ENCODE measurements at regions not wholly inside any gene's neighbourhood (a gene's known extent, or its start where the extent isn't known, plus 50 kb on each side); places are given as distances from the start of the nearest gene placed in this dataset.

DNA sequence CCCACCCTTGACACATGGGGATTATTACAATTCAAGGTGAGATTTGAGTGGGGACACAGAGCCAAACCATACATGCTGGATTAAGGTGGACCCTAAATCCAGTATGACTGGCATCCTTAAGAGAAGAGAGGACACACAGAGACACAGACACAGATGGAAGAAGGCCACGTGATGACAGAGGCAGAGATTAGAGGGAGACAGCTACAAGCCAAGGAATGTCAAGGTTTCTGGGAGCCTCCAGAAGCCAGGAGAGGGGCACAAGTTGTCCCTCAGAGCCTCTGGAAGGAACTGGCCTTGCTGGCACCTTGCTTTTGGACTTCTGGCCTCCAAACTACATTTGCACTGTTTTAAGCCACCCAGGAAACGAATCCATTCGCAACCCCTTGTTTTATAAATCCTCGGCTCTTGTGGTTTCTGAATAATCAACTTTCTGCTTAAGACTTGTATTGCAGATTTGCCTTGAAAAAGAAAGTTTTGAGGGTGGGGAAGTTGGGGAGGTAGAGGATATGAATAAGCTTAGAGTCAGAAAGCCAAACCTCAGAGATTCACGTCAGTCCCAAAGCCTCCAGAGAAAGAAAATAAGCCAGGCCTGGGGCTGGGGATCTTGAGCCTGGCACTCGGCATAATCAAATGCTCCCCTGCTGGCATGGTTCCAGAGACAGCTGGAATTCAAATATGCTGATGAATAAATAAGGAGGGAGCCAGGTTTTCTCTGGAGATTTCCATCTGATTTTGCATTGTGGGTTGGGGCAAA lies 224.2 kb upstream of the PWP1 start:
- H3K9me3 ChIP-seq (ENCODE audit: control insufficient read depth, insufficient read depth, low read length) = no peaks in the 10 kb centered on the region
- H3K27me3 ChIP-seq (ENCODE audit: control insufficient read depth, insufficient read depth, low read length) = no peaks in the 10 kb centered on the region
- peaks cover 15% of the 10 kb centered on the region for H3K4me1 ChIP-seq (ENCODE audit: control insufficient read depth, insufficient read depth, low read length)
- no peaks in the 10 kb centered on the region for H3K36me3 ChIP-seq (ENCODE audit: control insufficient read depth, insufficient read depth, low read length)
- H3K27ac ChIP-seq (ENCODE audit: low read depth, low read length) = no peak overlapping the region
- DNase-seq (ENCODE audit: low read depth in 4 of 6, low spot score in 6 of 6) = peak in 2 of 6 donors; percentile 56 to 67
- WGBS (ENCODE audit: insufficient coverage) = 45% methylated on average over 3 of the region's 6 CpGs
- no peak overlapping the region for H3K4me3 ChIP-seq (ENCODE audit: low read depth, low read length)

DNA sequence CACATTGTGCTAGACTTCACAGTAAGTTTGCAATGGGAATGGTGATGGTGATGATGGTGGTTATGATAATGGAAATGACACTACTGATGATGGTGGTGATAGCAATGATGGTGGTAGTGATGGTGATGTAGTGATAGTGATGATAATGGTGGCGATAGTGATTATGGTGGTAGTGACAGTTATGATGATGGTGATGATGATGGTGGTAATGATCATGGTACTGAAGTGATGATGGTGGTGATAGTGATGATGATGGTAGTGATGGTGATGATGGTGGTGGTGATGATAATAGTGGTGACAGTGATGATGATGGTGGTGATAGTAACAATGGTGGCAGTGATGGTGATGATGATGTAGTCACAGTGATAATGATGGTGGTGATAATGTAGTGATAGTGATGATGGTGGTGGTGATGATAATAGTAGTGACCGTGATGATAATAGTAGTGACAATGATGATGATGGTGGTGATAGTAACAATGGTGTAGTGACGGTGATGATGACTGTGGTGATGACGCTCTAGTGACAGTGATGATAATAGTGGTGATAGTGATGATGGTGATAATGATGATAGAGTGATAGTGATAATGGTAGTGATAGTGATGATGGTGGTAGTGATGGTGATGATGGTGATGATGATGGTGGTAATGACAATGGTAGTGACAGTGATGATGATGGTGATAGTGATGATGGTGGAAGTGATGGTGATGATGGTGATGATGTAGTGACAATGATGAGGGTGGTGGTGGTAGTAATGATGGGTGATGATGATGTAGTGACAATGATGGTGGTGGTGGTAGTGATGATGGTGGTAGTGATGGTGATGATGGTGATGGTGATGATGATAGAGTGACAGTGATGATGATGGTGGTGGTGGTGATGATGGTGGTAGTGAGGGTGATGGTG lies 222.9 kb upstream of the PWP1 start:
- Histone ChIP-seq H3K4me3 (ENCODE audit: low read depth, low read length) (no peak overlapping the region), H3K36me3 (ENCODE audit: control insufficient read depth, insufficient read depth, low read length) (no peaks in the 10 kb centered on the region), H3K4me1 (ENCODE audit: control insufficient read depth, insufficient read depth, low read length) (peaks cover 14% of the 10 kb centered on the region), H3K9me3 (ENCODE audit: control insufficient read depth, insufficient read depth, low read length) (no peaks in the 10 kb centered on the region), H3K27me3 (ENCODE audit: control insufficient read depth, insufficient read depth, low read length) (no peaks in the 10 kb centered on the region), H3K27ac (ENCODE audit: low read depth, low read length) (no peak overlapping the region)
- no peak for DNase-seq (ENCODE audit: low read depth in 4 of 6, low spot score in 6 of 6)
- WGBS (ENCODE audit: insufficient coverage) = 95% methylated on average over 4 of the region's 4 CpGs

DNA sequence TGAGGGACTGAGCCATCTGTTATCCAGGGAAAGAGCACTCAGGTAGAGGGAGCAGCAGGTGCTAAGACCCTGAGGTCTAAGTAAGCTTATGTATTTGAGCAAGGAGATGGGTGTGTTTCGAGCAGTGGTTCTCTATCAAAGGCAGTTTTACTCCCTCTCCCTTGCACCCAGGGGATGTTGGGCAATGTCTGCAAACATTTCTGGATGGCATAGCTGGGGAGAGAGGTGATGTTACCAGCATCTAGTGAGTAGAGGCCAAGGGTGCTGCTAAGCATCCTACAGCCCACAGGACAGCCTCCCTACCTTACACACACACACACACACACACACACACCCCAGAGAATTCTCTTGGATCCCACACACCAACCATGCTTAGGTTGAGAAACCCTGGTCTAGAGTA lies 221.0 kb upstream of the PWP1 start:
- no peak for DNase-seq (ENCODE audit: low read depth in 4 of 6, low spot score in 6 of 6)
- H3K27ac ChIP-seq (ENCODE audit: low read depth, low read length) = no peak overlapping the region
- no CpG with 5 or more reads among the region's 1 CpG for WGBS (ENCODE audit: insufficient coverage)
- no peaks in the 10 kb centered on the region for H3K9me3 ChIP-seq (ENCODE audit: control insufficient read depth, insufficient read depth, low read length)
- H3K4me1 ChIP-seq (ENCODE audit: control insufficient read depth, insufficient read depth, low read length) = peaks cover 12% of the 10 kb centered on the region
- H3K36me3 ChIP-seq (ENCODE audit: control insufficient read depth, insufficient read depth, low read length) = no peaks in the 10 kb centered on the region
- no peaks in the 10 kb centered on the region for H3K27me3 ChIP-seq (ENCODE audit: control insufficient read depth, insufficient read depth, low read length)
- H3K4me3 ChIP-seq (ENCODE audit: low read depth, low read length) = no peak overlapping the region

DNA sequence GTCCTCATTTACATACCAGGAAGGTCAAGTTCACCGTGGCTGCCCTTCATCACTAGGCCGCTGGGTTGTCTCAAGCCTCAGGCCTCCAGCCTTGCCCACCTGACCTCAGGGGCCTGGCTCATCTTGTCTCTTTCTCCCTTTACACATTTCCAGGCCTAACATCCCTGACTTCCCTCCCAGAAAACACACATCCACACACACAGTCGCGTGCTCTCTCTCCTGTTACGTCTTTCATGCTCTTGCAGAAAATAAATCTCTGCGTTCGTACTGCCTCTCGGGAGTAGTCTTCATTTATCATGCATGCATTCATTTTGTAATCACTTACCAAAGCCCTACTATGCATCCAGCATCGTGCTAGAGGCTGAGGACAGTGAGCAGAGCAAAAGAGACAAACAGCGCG lies 220.0 kb upstream of the PWP1 start:
- Histone ChIP-seq H3K9me3 (ENCODE audit: control insufficient read depth, insufficient read depth, low read length) (no peaks in the 10 kb centered on the region), H3K4me1 (ENCODE audit: control insufficient read depth, insufficient read depth, low read length) (peaks cover 16% of the 10 kb centered on the region), H3K4me3 (ENCODE audit: low read depth, low read length) (no peak overlapping the region), H3K27me3 (ENCODE audit: control insufficient read depth, insufficient read depth, low read length) (no peaks in the 10 kb centered on the region), H3K36me3 (ENCODE audit: control insufficient read depth, insufficient read depth, low read length) (no peaks in the 10 kb centered on the region), H3K27ac (ENCODE audit: low read depth, low read length) (no peak overlapping the region)
- DNase-seq (ENCODE audit: low read depth in 4 of 6, low spot score in 6 of 6) = peak in 1 of 6 donors; percentile 71
- WGBS (ENCODE audit: insufficient coverage) = 64% methylated on average over 8 of the region's 11 CpGs

DNA sequence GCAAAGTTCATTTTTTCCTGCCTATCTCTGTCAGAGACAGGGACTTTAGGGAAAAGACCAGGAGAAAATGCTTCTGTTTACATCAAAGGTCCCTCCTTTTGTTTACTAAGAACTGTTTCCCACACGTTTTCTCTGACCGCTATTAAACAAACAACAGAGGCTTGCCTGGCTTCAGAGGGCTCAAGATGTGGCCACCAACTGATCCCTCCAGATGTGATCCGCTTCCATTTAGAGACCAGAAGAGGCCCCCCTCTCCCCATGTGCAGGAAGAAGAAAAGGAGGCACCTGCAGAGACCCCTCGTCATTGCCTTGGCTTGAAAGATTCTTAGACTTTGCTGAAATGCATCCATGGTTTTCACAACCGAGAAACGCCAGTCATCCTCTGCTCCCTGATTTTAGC lies 217.9 kb upstream of the PWP1 start:
- peaks cover 17% of the 10 kb centered on the region for H3K4me1 ChIP-seq (ENCODE audit: control insufficient read depth, insufficient read depth, low read length)
- no peaks in the 10 kb centered on the region for H3K36me3 ChIP-seq (ENCODE audit: control insufficient read depth, insufficient read depth, low read length)
- no peaks in the 10 kb centered on the region for H3K9me3 ChIP-seq (ENCODE audit: control insufficient read depth, insufficient read depth, low read length)
- peaks cover 3% of the 10 kb centered on the region for H3K27me3 ChIP-seq (ENCODE audit: control insufficient read depth, insufficient read depth, low read length)
- H3K27ac ChIP-seq (ENCODE audit: low read depth, low read length) = no peak overlapping the region
- H3K4me3 ChIP-seq (ENCODE audit: low read depth, low read length) = no peak overlapping the region
- DNase-seq (ENCODE audit: low read depth in 4 of 6, low spot score in 6 of 6) = peak in 1 of 6 donors; percentile 23
- WGBS (ENCODE audit: insufficient coverage) = 37% methylated on average over 6 of the region's 6 CpGs

DNA sequence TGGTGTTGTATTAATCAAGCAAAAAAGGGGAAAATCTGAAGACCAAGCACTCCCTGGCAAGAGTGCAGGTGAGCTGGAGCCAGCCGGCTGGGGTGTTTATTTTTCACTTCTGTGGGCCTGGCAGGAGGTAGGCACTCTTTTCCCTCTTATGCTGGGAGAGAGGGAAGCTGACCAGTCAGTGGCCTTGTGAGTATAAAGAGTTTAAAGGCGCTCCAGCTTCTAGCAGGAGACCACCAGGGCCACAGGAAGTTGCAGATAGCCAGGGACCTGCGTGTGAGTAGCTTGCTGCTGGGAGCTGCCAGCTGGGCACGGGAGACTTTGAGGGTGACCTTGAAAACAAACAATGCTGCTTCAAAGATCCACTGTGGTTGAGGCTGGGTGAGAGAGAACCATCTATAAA lies 217.4 kb upstream of the PWP1 start:
- peak in 1 of 6 donors; percentile 11 for DNase-seq (ENCODE audit: low read depth in 4 of 6, low spot score in 6 of 6)
- peaks cover 17% of the 10 kb centered on the region for H3K4me1 ChIP-seq (ENCODE audit: control insufficient read depth, insufficient read depth, low read length)
- H3K27ac ChIP-seq (ENCODE audit: low read depth, low read length) = no peak overlapping the region
- peaks cover 3% of the 10 kb centered on the region for H3K27me3 ChIP-seq (ENCODE audit: control insufficient read depth, insufficient read depth, low read length)
- WGBS (ENCODE audit: insufficient coverage) = 14% methylated on average over 4 of the region's 4 CpGs
- H3K4me3 ChIP-seq (ENCODE audit: low read depth, low read length) = no peak overlapping the region
- no peaks in the 10 kb centered on the region for H3K36me3 ChIP-seq (ENCODE audit: control insufficient read depth, insufficient read depth, low read length)
- no peaks in the 10 kb centered on the region for H3K9me3 ChIP-seq (ENCODE audit: control insufficient read depth, insufficient read depth, low read length)

DNA sequence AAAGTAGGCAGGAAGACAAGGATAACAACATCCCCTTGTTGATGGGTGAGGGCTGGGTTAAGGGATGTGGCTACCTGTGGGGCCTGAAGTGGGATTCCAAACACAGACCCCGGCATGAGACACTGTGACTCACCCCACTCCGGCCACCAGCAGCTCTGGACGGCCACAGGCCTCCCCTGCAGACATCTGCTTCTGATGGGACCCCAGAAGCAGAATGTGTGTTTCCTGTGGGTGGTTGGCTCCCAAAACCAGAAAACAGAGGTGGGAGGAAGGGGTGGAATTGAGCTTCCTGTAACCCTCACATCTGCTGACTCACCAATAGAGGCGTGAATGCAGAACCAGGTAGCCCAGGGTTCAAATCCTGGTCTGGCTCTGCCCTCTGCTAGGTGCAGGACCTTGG lies 216.6 kb upstream of the PWP1 start:
- WGBS (ENCODE audit: insufficient coverage) = no CpG with 5 or more reads among the region's 4 CpGs
- no peak for DNase-seq (ENCODE audit: low read depth in 4 of 6, low spot score in 6 of 6)

DNA sequence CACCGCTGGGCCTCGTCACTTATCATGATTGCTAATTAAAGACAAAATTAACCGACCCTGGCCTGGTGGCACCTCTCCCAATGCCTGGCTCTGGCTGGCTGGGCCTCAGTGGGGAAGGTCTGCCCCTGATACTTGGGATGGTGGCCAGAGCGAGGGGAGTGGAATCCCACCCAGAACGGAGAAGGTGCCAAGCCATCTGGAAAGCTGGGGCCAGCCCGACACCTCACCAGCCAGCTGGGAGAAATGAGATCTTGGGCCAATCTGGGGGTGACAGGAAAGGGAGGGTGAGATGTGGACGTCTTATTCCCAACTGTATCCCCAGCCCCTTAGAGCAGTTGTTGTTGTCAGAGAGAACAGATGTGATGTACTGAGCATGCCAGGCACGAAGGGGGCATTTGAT lies 215.0 kb upstream of the PWP1 start:
- WGBS (ENCODE audit: insufficient coverage) = 53% methylated on average over 7 of the region's 8 CpGs
- Histone ChIP-seq H3K27me3 (ENCODE audit: control insufficient read depth, insufficient read depth, low read length) (peaks cover 3% of the 10 kb centered on the region), H3K4me3 (ENCODE audit: low read depth, low read length) (no peak overlapping the region), H3K27ac (ENCODE audit: low read depth, low read length) (no peak overlapping the region), H3K4me1 (ENCODE audit: control insufficient read depth, insufficient read depth, low read length) (peaks cover 17% of the 10 kb centered on the region), H3K9me3 (ENCODE audit: control insufficient read depth, insufficient read depth, low read length) (no peaks in the 10 kb centered on the region), H3K36me3 (ENCODE audit: control insufficient read depth, insufficient read depth, low read length) (no peaks in the 10 kb centered on the region)
- peak in 2 of 6 donors; percentile 37 to 58 for DNase-seq (ENCODE audit: low read depth in 4 of 6, low spot score in 6 of 6)

More for the DNA sequence above, 216.6 kb upstream of the PWP1 start:
- no peak overlapping the region for H3K27ac ChIP-seq (ENCODE audit: low read depth, low read length)
- no peaks in the 10 kb centered on the region for H3K36me3 ChIP-seq (ENCODE audit: control insufficient read depth, insufficient read depth, low read length)
- H3K4me3 ChIP-seq (ENCODE audit: low read depth, low read length) = no peak overlapping the region
- H3K27me3 ChIP-seq (ENCODE audit: control insufficient read depth, insufficient read depth, low read length) = peaks cover 3% of the 10 kb centered on the region
- H3K4me1 ChIP-seq (ENCODE audit: control insufficient read depth, insufficient read depth, low read length) = peaks cover 18% of the 10 kb centered on the region
- no peaks in the 10 kb centered on the region for H3K9me3 ChIP-seq (ENCODE audit: control insufficient read depth, insufficient read depth, low read length)

DNA sequence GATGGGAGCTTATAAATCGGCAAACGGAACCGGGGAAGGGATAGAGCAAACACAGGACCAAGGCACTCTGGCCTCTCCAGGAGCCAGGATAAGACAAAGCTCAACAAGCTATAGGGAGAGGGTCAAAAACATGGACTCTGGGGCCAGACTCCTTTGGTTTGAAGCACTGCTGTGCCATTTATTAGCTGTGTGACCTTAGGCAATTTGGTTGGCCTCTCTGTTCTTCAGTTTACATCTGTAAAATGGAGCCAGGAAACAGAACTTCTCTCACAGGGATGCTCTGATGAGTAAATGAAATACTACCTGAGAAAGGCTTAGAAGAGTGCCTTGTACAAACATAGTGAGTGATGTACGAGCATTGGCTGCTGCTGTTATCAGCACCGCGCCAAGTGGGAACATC lies 213.3 kb upstream of the PWP1 start:
- H3K9me3 ChIP-seq (ENCODE audit: control insufficient read depth, insufficient read depth, low read length) = no peaks in the 10 kb centered on the region
- H3K27ac ChIP-seq (ENCODE audit: low read depth, low read length) = no peak overlapping the region
- H3K4me1 ChIP-seq (ENCODE audit: control insufficient read depth, insufficient read depth, low read length) = peaks cover 13% of the 10 kb centered on the region
- H3K4me3 ChIP-seq (ENCODE audit: low read depth, low read length) = no peak overlapping the region
- WGBS (ENCODE audit: insufficient coverage) = 99% methylated on average over 6 of the region's 6 CpGs
- no peak for DNase-seq (ENCODE audit: low read depth in 4 of 6, low spot score in 6 of 6)
- H3K27me3 ChIP-seq (ENCODE audit: control insufficient read depth, insufficient read depth, low read length) = peaks cover 3% of the 10 kb centered on the region
- H3K36me3 ChIP-seq (ENCODE audit: control insufficient read depth, insufficient read depth, low read length) = no peaks in the 10 kb centered on the region

Data from spinal cord (tissue), 9 donors.